Ovary (tissue), 3 donors: ENCODE measurements at regions not wholly inside any gene's neighbourhood (a gene's known extent, or its start where the extent isn't known, plus 50 kb on each side); places are given as distances from the start of the nearest gene placed in this dataset.

Source experiments
- EP300 ChIP-seq: sonication (generic); formaldehyde crosslinking; IDR thresholded peaks from one replicate; pipeline ENCODE4 v1.6.1; 2017; ENCODE audit warnings: antibody characterized with exemption
- TF ChIP-seq, protein P1 (sequence below), 3 donors: fragments of 450-650 bp in 2 of 3; fragments of 200-600 bp in 1 of 3; IDR thresholded peaks; one replicate each; pipeline versions ENCODE4 v1.5.1 to v1.8.0; 2016 to 2022; ENCODE audit warnings: antibody characterized with exemption in 3 of 3, mild to moderate bottlenecking in 1 of 3
- donor health status: DM: no; HTN: no; CAD: no.

DNA sequence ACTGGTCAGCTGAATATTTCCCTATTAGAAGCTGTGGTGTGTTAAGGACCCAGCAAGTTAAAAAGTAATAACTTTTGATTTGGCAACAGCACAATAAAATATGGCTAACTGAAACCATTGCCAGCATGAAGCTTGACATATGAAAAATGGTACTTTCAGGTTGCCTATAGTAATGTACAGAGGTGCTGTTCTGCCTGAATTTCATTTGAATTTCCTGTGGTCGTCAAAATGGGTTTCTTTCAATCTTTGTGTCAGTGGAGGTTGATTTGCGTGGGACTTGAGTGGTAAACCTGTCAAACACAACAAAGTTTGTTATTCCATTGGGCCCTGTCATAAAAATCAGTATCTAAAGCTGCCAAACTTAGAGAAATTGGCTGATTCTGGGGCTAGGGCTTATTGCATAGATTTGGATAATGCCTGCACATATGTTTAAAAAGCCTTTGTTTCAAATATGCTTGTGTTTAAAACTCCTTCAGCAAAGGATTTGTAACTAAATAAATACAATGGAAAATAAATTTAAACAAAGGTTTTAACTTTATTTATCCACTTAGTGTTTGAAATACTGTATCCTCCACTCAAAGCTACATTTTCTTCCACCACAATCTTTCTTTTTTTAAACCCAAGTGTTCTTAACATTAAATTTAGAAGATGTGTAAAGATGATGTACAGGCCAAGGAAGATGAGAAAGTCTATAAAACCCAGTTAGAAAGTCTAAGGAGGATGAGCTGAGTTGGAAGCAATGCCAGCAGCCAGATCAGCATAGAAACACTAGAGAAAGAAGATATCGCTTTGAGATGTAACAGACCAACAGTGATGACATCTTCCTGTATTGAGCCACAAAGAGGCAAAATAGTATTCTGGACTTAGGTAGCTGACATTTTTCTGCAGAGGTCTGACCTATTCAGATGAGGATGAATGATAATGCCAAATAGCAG is 134.8 kb upstream of the GIMD1 start:
- TF ChIP-seq, protein P1, sequence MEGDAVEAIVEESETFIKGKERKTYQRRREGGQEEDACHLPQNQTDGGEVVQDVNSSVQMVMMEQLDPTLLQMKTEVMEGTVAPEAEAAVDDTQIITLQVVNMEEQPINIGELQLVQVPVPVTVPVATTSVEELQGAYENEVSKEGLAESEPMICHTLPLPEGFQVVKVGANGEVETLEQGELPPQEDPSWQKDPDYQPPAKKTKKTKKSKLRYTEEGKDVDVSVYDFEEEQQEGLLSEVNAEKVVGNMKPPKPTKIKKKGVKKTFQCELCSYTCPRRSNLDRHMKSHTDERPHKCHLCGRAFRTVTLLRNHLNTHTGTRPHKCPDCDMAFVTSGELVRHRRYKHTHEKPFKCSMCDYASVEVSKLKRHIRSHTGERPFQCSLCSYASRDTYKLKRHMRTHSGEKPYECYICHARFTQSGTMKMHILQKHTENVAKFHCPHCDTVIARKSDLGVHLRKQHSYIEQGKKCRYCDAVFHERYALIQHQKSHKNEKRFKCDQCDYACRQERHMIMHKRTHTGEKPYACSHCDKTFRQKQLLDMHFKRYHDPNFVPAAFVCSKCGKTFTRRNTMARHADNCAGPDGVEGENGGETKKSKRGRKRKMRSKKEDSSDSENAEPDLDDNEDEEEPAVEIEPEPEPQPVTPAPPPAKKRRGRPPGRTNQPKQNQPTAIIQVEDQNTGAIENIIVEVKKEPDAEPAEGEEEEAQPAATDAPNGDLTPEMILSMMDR (IDR thresholded peaks at IDR 0.05) = no peak
- no peak for TF ChIP-seq EP300
